ENCODE measurements at regions not wholly inside any gene's neighbourhood (a gene's known extent, or its start where the extent isn't known, plus 50 kb on each side); places are given as distances from the start of the nearest gene placed in this dataset.

DNA sequence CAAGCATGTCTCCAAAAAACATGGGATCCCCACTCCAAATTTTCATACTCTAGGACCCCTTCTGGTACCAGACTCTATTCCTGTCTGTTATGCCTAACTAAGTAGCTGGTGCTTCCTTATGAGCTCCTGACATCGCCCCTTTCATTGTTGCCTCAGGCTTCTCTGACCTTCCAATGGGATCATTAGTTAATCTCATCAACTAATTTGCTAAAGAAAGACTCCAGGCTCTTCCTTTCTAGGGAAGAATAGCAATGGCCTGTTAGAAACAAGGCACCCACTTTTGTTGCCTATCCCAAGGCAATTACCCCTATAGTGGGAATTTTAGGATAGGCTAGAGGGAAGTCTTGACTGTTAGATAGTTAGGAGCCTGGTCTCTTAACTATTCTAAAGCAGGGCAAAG, 369.5 kb downstream of the MLLT3 start:
- Histone ChIP-seq H2BK120ac (replicated peaks; ENCODE audit: low read depth, low read length) (no peak overlapping the region), H3K9me3 (ENCODE audit: insufficient read depth in 2 of 2, low read depth in 1 of 2, low read length in 1 of 2) (no peaks in the 10 kb centered on the region), H2BK15ac (ENCODE audit: low read length) (no peak overlapping the region), H3K56ac (replicated peaks; ENCODE audit: insufficient read length, low read depth, low read length) (no peak overlapping the region), H3K79me2 (ENCODE audit: control insufficient read depth in 1 of 2, insufficient read depth in 2 of 2, low read length in 2 of 2) (no peaks in the 10 kb centered on the region), H3K27ac (ENCODE audit: low read depth, low read length) (no peak overlapping the region), H3K14ac (ENCODE audit: insufficient read length) (no peak overlapping the region), H2BK5ac (ENCODE audit: low read depth, low read length) (no peak overlapping the region), H3K4me1 (replicated peaks in 1 of 4; ENCODE audit: control insufficient read depth in 3 of 4, insufficient read depth in 4 of 4, low read length in 3 of 4) (no peaks in the 10 kb centered on the region), H3K4me2 (ENCODE audit: insufficient read depth in 1 of 2, low read depth in 2 of 2, low read length in 2 of 2) (no peak overlapping the region), H3K79me1 (ENCODE audit: low read depth, low read length) (no peaks in the 10 kb centered on the region), H4K8ac (ENCODE audit: extremely low read depth, insufficient read depth, low read length) (no peak overlapping the region), H2AK5ac (ENCODE audit: low read depth, low read length) (no peak overlapping the region), H2BK12ac (ENCODE audit: low read depth, low read length) (no peak overlapping the region), H4K20me1 (replicated peaks in 1 of 2; ENCODE audit: control insufficient read depth in 1 of 2, insufficient read depth in 2 of 2, low read length in 2 of 2) (no peaks in the 10 kb centered on the region), H3K36me3 (ENCODE audit: control insufficient read depth in 2 of 4, insufficient read depth in 4 of 4, low read length in 3 of 4) (no peaks in the 10 kb centered on the region), H4K5ac (ENCODE audit: insufficient read length, low read depth, low read length) (no peak overlapping the region), H3K4ac (replicated peaks; ENCODE audit: insufficient read length, low read depth, low read length) (no peak overlapping the region), H3K23ac (ENCODE audit: insufficient read length) (no peak overlapping the region), H3K4me3 (ENCODE audit: extremely low read depth in 1 of 4, insufficient read depth in 2 of 4, low read depth in 3 of 4, low read length in 4 of 4) (no peak overlapping the region), H3K9ac (replicated peaks in 1 of 4; ENCODE audit: extremely low read depth in 1 of 4, low read depth in 3 of 4, low read length in 3 of 4) (no peak overlapping the region), H4K91ac (replicated peaks; ENCODE audit: insufficient read length, low read length) (no peak overlapping the region), H3K27me3 (replicated peaks in 1 of 4; ENCODE audit: control insufficient read depth in 3 of 4, extremely low read depth in 1 of 4, insufficient read depth in 3 of 4, low read length in 3 of 4) (no peaks in the 10 kb centered on the region; a peak in 1 of 7 replicates), H2BK20ac (ENCODE audit: low read length) (no peak overlapping the region), H2AFZ (ENCODE audit: low read length) (no peak overlapping the region), H3K18ac (ENCODE audit: extremely low read depth, low read length) (no peak overlapping the region), H3K23me2 (ENCODE audit: low read depth, low read length) (no peaks in the 10 kb centered on the region)
- ChIA-PET CTCF (ENCODE audit: partially characterized antibody) (interaction anchor here (1.7 kb wide), 1 partner anchor 17 kb away, joined by 6 read pairs; no protein-coding TSS in a partner anchor), POLR2A (ENCODE audit: partially characterized antibody) (no interaction called here)
- DNase-seq (ENCODE audit: low read depth in 1 of 2, low spot score in 2 of 2): no peak
- 100% methylated on average over 1 of the region's 1 CpG; no CpG with 5 or more reads in 1 of the 2 experiments for WGBS, 2 experiments (ENCODE audit: extremely low coverage in 1 of 2, insufficient coverage in 1 of 2, insufficient read length in 1 of 2, insufficient replicate concordance in 2 of 2, low coverage in 1 of 2, low lambda C conversion rate in 2 of 2, missing lambda C conversion rate in 1 of 2)
- FAIRE-seq: no peak
- TF ChIP-seq ASH2L (IDR thresholded peaks at IDR 0.05; ENCODE audit: low read length) (no peak), SIN3A (conservative IDR thresholded peaks at IDR 0.05 in 1 of 2, IDR thresholded peaks at IDR 0.05 in 1 of 2; ENCODE audit: low read depth in 1 of 2, low read length in 2 of 2) (no peak), CEBPB (IDR thresholded peaks at IDR 0.05; ENCODE audit: low read depth, low read length) (no peak), YY1 (IDR thresholded peaks at IDR 0.05; ENCODE audit: low read depth, low read length) (no peak), CHD1 (IDR thresholded peaks at IDR 0.05; ENCODE audit: low read depth, low read length) (no peak), JUN (IDR thresholded peaks at IDR 0.05; ENCODE audit: low read depth, low read length) (no peak), EGR1 (IDR thresholded peaks at IDR 0.05; ENCODE audit: borderline replicate concordance, low read depth, low read length) (no peak), RFX5 (IDR thresholded peaks at IDR 0.05; ENCODE audit: borderline replicate concordance, low read depth, low read length) (no peak), BRCA1 (IDR thresholded peaks at IDR 0.05; ENCODE audit: low read depth, low read length) (no peak), TCF12 (IDR thresholded peaks at IDR 0.05; ENCODE audit: low read depth, low read length) (no peak), PHF8 (conservative IDR thresholded peaks at IDR 0.05; ENCODE audit: low read depth, low read length) (no peak), SUZ12 (IDR thresholded peaks at IDR 0.05; ENCODE audit: low read length) (no peak), TBP (IDR thresholded peaks at IDR 0.05; ENCODE audit: low read depth, low read length) (no peak), CHD2 (IDR thresholded peaks at IDR 0.05; ENCODE audit: low read length) (no peak), CBX5 (IDR thresholded peaks at IDR 0.05; ENCODE audit: low read depth, low read length) (no peak)
- TF ChIP-seq, protein P1, sequence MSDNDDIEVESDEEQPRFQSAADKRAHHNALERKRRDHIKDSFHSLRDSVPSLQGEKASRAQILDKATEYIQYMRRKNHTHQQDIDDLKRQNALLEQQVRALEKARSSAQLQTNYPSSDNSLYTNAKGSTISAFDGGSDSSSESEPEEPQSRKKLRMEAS (IDR thresholded peaks at IDR 0.05): no peak

Measured in H1 (cell line).